ENCODE measurements at regions not wholly inside any gene's neighbourhood (a gene's known extent, or its start where the extent isn't known, plus 50 kb on each side); places are given as distances from the start of the nearest gene placed in this dataset.

DNA sequence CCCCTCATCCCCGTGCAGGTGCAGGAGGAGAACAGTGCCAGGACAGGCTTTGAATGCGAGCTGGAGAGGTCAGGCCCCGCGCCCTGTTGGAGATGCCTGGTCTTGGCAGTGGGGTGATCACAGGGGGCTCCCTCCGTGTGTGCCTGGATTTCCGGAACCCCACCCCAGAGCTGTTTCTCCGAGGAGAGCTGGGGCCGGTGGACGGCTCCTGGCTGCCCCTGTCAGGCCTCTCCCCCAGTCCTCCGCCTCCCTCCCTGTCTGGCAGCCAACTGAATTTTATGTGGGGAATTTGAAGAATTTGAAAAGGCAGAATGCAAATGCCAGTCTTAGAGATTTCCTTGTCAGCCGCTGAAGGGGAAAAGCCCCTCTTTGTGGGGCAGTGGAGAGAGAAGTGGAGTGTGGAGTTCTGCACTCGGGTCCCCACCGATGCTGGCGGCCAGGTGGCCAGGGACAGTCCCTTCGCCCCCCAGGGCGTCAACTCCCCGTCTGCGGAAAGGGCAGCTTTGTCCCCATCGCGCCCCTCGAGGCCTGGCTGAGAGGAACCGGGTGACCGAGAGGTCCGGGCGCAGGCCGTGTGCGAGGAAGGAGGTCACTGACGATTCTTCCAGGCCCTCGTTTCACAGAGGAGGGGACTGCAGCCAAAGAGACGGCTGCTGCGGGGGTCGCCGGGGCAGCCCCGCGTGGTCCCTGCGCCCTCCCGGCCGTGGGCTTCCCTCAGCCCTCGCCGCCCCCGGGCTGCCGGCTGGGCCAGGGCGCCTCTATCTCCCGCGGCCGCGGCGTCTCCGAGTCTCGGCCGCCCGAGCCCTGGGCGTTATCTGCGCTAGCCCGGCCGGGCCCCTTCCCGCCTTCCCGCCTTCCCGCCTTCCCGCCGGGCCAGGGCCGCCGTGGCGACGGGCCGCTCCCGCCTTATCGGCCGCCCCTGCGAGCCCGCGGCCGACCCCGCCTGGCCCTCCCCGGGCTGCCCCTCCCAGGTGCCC lies 56.0 kb upstream of the LCTL start:
- no peak overlapping the region for H3K4me3 ChIP-seq (ENCODE audit: control insufficient read depth, low read depth, low read length)
- no peak for DNase-seq (ENCODE audit: low read depth)

GRCh38 chr15:66622591-66623022 lies 56.8 kb upstream of the LCTL start:
- no peak for TF ChIP-seq CTCF (conservative IDR thresholded peaks at IDR 0.05; ENCODE audit: control insufficient read depth, insufficient read depth, low read depth, low read length)
- peak; percentile 1 for DNase-seq (ENCODE audit: low read depth)

More for the DNA sequence above, 56.0 kb upstream of the LCTL start:
- TF ChIP-seq CTCF (conservative IDR thresholded peaks at IDR 0.05; ENCODE audit: control insufficient read depth, insufficient read depth, low read depth, low read length), result no peak

GRCh38 chr15:66623801-66624453 lies 58.1 kb upstream of the LCTL start:
- peak; percentile 6 for DNase-seq (ENCODE audit: low read depth)
- TF ChIP-seq CTCF (conservative IDR thresholded peaks at IDR 0.05; ENCODE audit: control insufficient read depth, insufficient read depth, low read depth, low read length), result no peak
- H3K4me3 ChIP-seq (ENCODE audit: control insufficient read depth, low read depth, low read length), result no peak overlapping the region

More at GRCh38 chr15:66622591-66623022, 56.8 kb upstream of the LCTL start:
- H3K4me3 ChIP-seq (ENCODE audit: control insufficient read depth, low read depth, low read length), result no peak overlapping the region

- DNase-seq (ENCODE audit: low read depth), result no peak
- TF ChIP-seq CTCF (conservative IDR thresholded peaks at IDR 0.05; ENCODE audit: control insufficient read depth, insufficient read depth, low read depth, low read length), result no peak
- H3K4me3 ChIP-seq (ENCODE audit: control insufficient read depth, low read depth, low read length), result no peak overlapping the region
These were observed 59.7 kb upstream of the LCTL start for GRCh38 chr15:66625531-66625930.

- no peak for DNase-seq (ENCODE audit: low read depth)
- H3K4me3 ChIP-seq (ENCODE audit: control insufficient read depth, low read depth, low read length), result no peak overlapping the region
- no peak for TF ChIP-seq CTCF (conservative IDR thresholded peaks at IDR 0.05; ENCODE audit: control insufficient read depth, insufficient read depth, low read depth, low read length)
These were observed 60.2 kb upstream of the LCTL start for GRCh38 chr15:66625974-66626373.

DNA sequence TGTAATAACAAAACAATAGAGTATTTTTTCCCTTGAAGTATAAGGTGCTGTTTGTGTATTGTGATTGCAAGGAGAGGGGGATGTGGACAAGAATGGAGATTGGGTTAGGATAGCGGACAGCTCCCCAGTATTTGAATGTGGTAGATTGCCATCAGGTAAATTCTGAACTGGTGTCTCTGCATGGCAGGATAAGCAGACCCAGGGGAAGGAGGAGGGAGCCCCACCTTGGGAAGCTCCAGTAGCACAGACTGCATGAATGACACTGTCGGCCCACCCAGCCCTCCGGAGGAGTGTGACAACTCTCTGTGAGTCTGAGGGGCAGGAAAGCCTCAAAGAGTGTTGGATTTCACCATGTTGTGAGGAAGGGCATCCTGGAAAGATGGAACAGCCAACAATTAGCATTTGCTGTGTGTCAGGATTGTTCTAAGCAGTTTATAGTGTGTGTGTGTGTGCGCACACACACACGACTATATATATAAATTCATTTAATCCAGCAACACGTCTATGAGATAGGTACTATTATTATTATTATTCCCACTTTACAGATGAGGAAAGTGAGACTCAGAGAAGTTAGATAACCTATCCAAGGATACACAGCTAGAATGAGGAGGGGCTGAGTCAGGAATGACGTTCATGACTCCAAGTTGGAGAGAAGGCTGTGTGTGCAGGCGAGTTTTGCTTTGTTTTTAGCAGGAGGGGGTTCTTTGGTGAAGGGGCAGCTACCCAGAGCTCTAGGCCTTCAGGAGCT lies 63.4 kb upstream of the LCTL start:
- DNase-seq (ENCODE audit: low read depth), result no peak
- TF ChIP-seq CTCF (conservative IDR thresholded peaks at IDR 0.05; ENCODE audit: control insufficient read depth, insufficient read depth, low read depth, low read length), result no peak
- H3K4me3 ChIP-seq (ENCODE audit: control insufficient read depth, low read depth, low read length), result no peak overlapping the region
